BLaER1 (cell line): ENCODE measurements at regions not wholly inside any gene's neighbourhood (a gene's known extent, or its start where the extent isn't known, plus 50 kb on each side); places are given as distances from the start of the nearest gene placed in this dataset.
"Not testable (repeated sequence)": the region's sequence is repeated elsewhere in the genome, so short reads cannot be mapped to it uniquely, and the experiment has no call there.

Experiments
- H3K27ac ChIP-seq: shearing (Covaris generic); formaldehyde crosslinking; 2 replicates; pipeline ENCODE4 v1.8.1; 2022
- H3K27me3 ChIP-seq: shearing (Covaris generic); formaldehyde crosslinking; 2 replicates; pipeline ENCODE4 v1.8.1; 2022
- H3K36me3 ChIP-seq: shearing (Covaris generic); formaldehyde crosslinking; 2 replicates; pipeline ENCODE4 v1.8.1; 2022
- H3K4me1 ChIP-seq: shearing (Covaris generic); formaldehyde crosslinking; 2 replicates; pipeline ENCODE4 v1.8.1; 2022
- H3K4me2 ChIP-seq: shearing (Covaris generic); formaldehyde crosslinking; 2 replicates; pipeline ENCODE4 v1.8.1; 2022
- H3K4me3 ChIP-seq: shearing (Covaris generic); formaldehyde crosslinking; 2 replicates; pipeline ENCODE4 v1.8.1; 2022
- H3K9ac ChIP-seq: shearing (Covaris generic); formaldehyde crosslinking; 2 replicates; pipeline ENCODE4 v1.8.1; 2022
- H3K9me3 ChIP-seq: shearing (Covaris generic); formaldehyde crosslinking; 2 replicates; pipeline ENCODE4 v1.8.1; 2022
- H4K20me1 ChIP-seq: shearing (Covaris generic); formaldehyde crosslinking; 2 replicates; pipeline ENCODE4 v1.8.1; 2022
- Cebpa-rat ChIP-seq: shearing (Covaris generic); IDR thresholded peaks from 2 replicates; pipeline ENCODE4 v1.8.1; 2022

- H4K20me1 ChIP-seq, result no peaks in the 10 kb centered on the region
- TF ChIP-seq Cebpa-rat, result no peak
Measured at GRCh38 chrX:121169099-121170035, 122.0 kb downstream of the GLUD2 start.

GRCh38 chrX:121172703-121173102 is 125.3 kb downstream of the GLUD2 start:
- H3K4me1 ChIP-seq, result no peaks in the 10 kb centered on the region
- H3K9ac ChIP-seq, result no peak overlapping the region
- H3K27me3 ChIP-seq, result no peaks in the 10 kb centered on the region
- no peaks in the 10 kb centered on the region for H3K36me3 ChIP-seq
- H4K20me1 ChIP-seq, result no peaks in the 10 kb centered on the region
- 0 out of 2 replicates have a peak, but pooled peaks cover 2% of the 10 kb centered on the region for H3K9me3 ChIP-seq
- no peak overlapping the region for H3K4me3 ChIP-seq
- H3K27ac ChIP-seq, result no peak overlapping the region
- TF ChIP-seq Cebpa-rat, result no peak
- no peak overlapping the region for H3K4me2 ChIP-seq

More at GRCh38 chrX:121169099-121170035, 122.0 kb downstream of the GLUD2 start:
- Histone ChIP-seq H3K36me3 (no peaks in the 10 kb centered on the region), H3K4me2 (no peak overlapping the region), H3K4me1 (no peaks in the 10 kb centered on the region), H3K27ac (no peak overlapping the region), H3K9me3 (no peaks in the 10 kb centered on the region), H3K4me3 (no peak overlapping the region), H3K27me3 (no peaks in the 10 kb centered on the region), H3K9ac (no peak overlapping the region)

GRCh38 chrX:121179972-121180371 is 132.6 kb downstream of the GLUD2 start:
- H3K4me1 ChIP-seq, result no peaks in the 10 kb centered on the region

GRCh38 chrX:121191779-121192178 is 144.4 kb downstream of the GLUD2 start:
- TF ChIP-seq Cebpa-rat, result no peak
- Histone ChIP-seq H4K20me1 (no peaks in the 10 kb centered on the region), H3K27ac (no peak overlapping the region), H3K9ac (no peak overlapping the region), H3K36me3 (no peaks in the 10 kb centered on the region), H3K4me3 (no peak overlapping the region), H3K27me3 (no peaks in the 10 kb centered on the region), H3K4me1 (no peaks in the 10 kb centered on the region), H3K9me3 (no peaks in the 10 kb centered on the region), H3K4me2 (no peak overlapping the region)

More at GRCh38 chrX:121179972-121180371, 132.6 kb downstream of the GLUD2 start:
- no peak overlapping the region for H3K27ac ChIP-seq
- H3K36me3 ChIP-seq, result no peaks in the 10 kb centered on the region
- no peaks in the 10 kb centered on the region for H3K27me3 ChIP-seq
- H3K9ac ChIP-seq, result no peak overlapping the region
- TF ChIP-seq Cebpa-rat, result no peak
- H3K9me3 ChIP-seq, result 0 out of 2 replicates have a peak, but pooled peaks cover 3% of the 10 kb centered on the region
- no peaks in the 10 kb centered on the region for H4K20me1 ChIP-seq
- no peak overlapping the region for H3K4me3 ChIP-seq
- no peak overlapping the region for H3K4me2 ChIP-seq

GRCh38 chrX:121195719-121196118 is 148.3 kb downstream of the GLUD2 start:
- no peak overlapping the region for H3K27ac ChIP-seq
- H3K9ac ChIP-seq, result no peak overlapping the region
- no peaks in the 10 kb centered on the region for H3K9me3 ChIP-seq
- no peak for TF ChIP-seq Cebpa-rat
- no peaks in the 10 kb centered on the region for H3K36me3 ChIP-seq
- H3K4me1 ChIP-seq, result no peaks in the 10 kb centered on the region
- H3K4me3 ChIP-seq, result no peak overlapping the region
- no peaks in the 10 kb centered on the region for H3K27me3 ChIP-seq
- H3K4me2 ChIP-seq, result no peak overlapping the region
- no peaks in the 10 kb centered on the region for H4K20me1 ChIP-seq

- H3K9ac ChIP-seq, H3K4me1 ChIP-seq, H3K9me3 ChIP-seq, H4K20me1 ChIP-seq, H3K36me3 ChIP-seq, H3K27me3 ChIP-seq, H3K27ac ChIP-seq, H3K4me2 ChIP-seq, H3K4me3 ChIP-seq: not testable (repeated sequence)
Measured at GRCh38 chrX:121196872-121197444, 149.5 kb downstream of the GLUD2 start.

GRCh38 chrX:121208563-121208962 is 161.2 kb downstream of the GLUD2 start:
- Histone ChIP-seq H3K4me3 (no peak overlapping the region), H3K36me3 (no peaks in the 10 kb centered on the region), H3K4me2 (no peak overlapping the region), H3K9ac (no peak overlapping the region), H4K20me1 (no peaks in the 10 kb centered on the region), H3K27me3 (no peaks in the 10 kb centered on the region), H3K4me1 (no peaks in the 10 kb centered on the region), H3K27ac (no peak overlapping the region), H3K9me3 (no peaks in the 10 kb centered on the region)
- no peak for TF ChIP-seq Cebpa-rat

GRCh38 chrX:121216641-121217374 is 169.4 kb downstream of the GLUD2 start:
- no peak overlapping the region for H3K27ac ChIP-seq
- no peak overlapping the region for H3K4me3 ChIP-seq
- TF ChIP-seq Cebpa-rat, result no peak
- no peaks in the 10 kb centered on the region for H3K36me3 ChIP-seq
- no peaks in the 10 kb centered on the region for H3K4me1 ChIP-seq
- no peaks in the 10 kb centered on the region for H3K27me3 ChIP-seq
- no peak overlapping the region for H3K9ac ChIP-seq
- no peak overlapping the region for H3K4me2 ChIP-seq
- no peaks in the 10 kb centered on the region for H3K9me3 ChIP-seq
- no peaks in the 10 kb centered on the region for H4K20me1 ChIP-seq

- no peak overlapping the region for H3K27ac ChIP-seq
- H3K9ac ChIP-seq, result no peak overlapping the region
- TF ChIP-seq Cebpa-rat, result no peak
- no peaks in the 10 kb centered on the region for H3K9me3 ChIP-seq
- H3K4me3 ChIP-seq, result no peak overlapping the region
- no peaks in the 10 kb centered on the region for H3K36me3 ChIP-seq
- no peak overlapping the region for H3K4me2 ChIP-seq
- H4K20me1 ChIP-seq, result no peaks in the 10 kb centered on the region
- no peaks in the 10 kb centered on the region for H3K27me3 ChIP-seq
- H3K4me1 ChIP-seq, result no peaks in the 10 kb centered on the region
Measured at GRCh38 chrX:121221322-121221977, 174.0 kb downstream of the GLUD2 start.
